K562 (cell line): ENCODE measurements at regions not wholly inside any gene's neighbourhood (a gene's known extent, or its start where the extent isn't known, plus 50 kb on each side); places are given as distances from the start of the nearest gene placed in this dataset.

Source experiments
- CBX2 ChIP-seq: fragments of 200-600 bp; sonication (generic); IDR thresholded peaks from one replicate; pipeline ENCODE4 v1.6.1; 2012; ENCODE audit warnings: mild to moderate bottlenecking, low read length, inconsistent platforms; ENCODE audit not compliant: insufficient read depth, poor library complexity, severe bottlenecking
- EHMT2 ChIP-seq: fragments of 450-650 bp; IDR thresholded peaks from 2 replicates; pipeline ENCODE4 v1.6.1; 2018; ENCODE audit warnings: antibody characterized with exemption
- HNRNPLL ChIP-seq: fragments of 200-400 bp; formaldehyde crosslinking; IDR thresholded peaks from 2 replicates; pipeline ENCODE4 v1.6.1; 2017; ENCODE audit warnings: low read length, low read depth, mild to moderate bottlenecking; ENCODE audit not compliant: poor library complexity, severe bottlenecking
- LCOR ChIP-seq: sonication (generic); formaldehyde crosslinking; IDR thresholded peaks from 2 replicates; pipeline ENCODE4 v1.8.0; 2022; ENCODE audit warnings: mild to moderate bottlenecking, missing genetic modification reagents
- MAFF ChIP-seq: IDR thresholded peaks from 2 replicates; pipeline ENCODE4 v1.6.1; 2012; ENCODE audit warnings: low read length, improper control_type of control experiment
- NBN ChIP-seq: fragments of 450-650 bp; IDR thresholded peaks from 2 replicates; pipeline ENCODE4 v1.6.1; 2016; ENCODE audit warnings: low read depth, mild to moderate bottlenecking
- RAD21 ChIP-seq, 2 experiments: fragments of 250-450 bp in 1 of 2; fragments of 450-650 bp in 1 of 2; sonication (Bioruptor Pico) in 1 of 2; formaldehyde crosslinking in 1 of 2; IDR thresholded peaks in 1 of 2; conservative IDR thresholded peaks in 1 of 2; 2 replicates each; pipeline versions ENCODE4 v1.4.0 to v1.8.0; 2020 to 2022; ENCODE audit warnings: mild to moderate bottlenecking in 2 of 2, moderate library complexity in 1 of 2
- SMC3 ChIP-seq: conservative IDR thresholded peaks from 2 replicates; pipeline ENCODE4 v1.6.1; 2011; ENCODE audit warnings: low read depth, low read length, improper control_type of control experiment; ENCODE audit not compliant: insufficient read depth
- STAT5B ChIP-seq: fragments of 250-450 bp; sonication (Bioruptor Pico); IDR thresholded peaks from 2 replicates; pipeline ENCODE4 v1.8.0; 2021; ENCODE audit warnings: mild to moderate bottlenecking, inconsistent platforms
- TAF9B ChIP-seq: fragments of 450-650 bp; IDR thresholded peaks from 2 replicates; pipeline ENCODE4 v1.6.1; 2018; ENCODE audit warnings: mild to moderate bottlenecking; ENCODE audit not compliant: partially characterized antibody
- ZNF583 ChIP-seq: fragments of 250-450 bp; sonication (Bioruptor Pico); IDR thresholded peaks from 2 replicates; pipeline ENCODE4 v1.4.0; 2020
- TF ChIP-seq, protein P1 (sequence below), 3 experiments: IDR thresholded peaks in 2 of 3; conservative IDR thresholded peaks in 1 of 3; 2 replicates each; pipeline ENCODE4 v1.5.1; 2011 to 2012; ENCODE audit warnings: low read length in 3 of 3, mild to moderate bottlenecking in 3 of 3, control low read depth in 2 of 3, improper control_type of control experiment in 1 of 3, inconsistent platforms in 1 of 3, low read depth in 1 of 3, mixed read lengths in 1 of 3, moderate library complexity in 1 of 3; ENCODE audit not compliant: insufficient read depth in 2 of 3
- TF ChIP-seq, protein P2 (sequence below): fragments of 250-450 bp; sonication (Bioruptor Pico); IDR thresholded peaks from 2 replicates; pipeline ENCODE4 v1.5.0; 2021; ENCODE audit warnings: mild to moderate bottlenecking, borderline replicate concordance

DNA sequence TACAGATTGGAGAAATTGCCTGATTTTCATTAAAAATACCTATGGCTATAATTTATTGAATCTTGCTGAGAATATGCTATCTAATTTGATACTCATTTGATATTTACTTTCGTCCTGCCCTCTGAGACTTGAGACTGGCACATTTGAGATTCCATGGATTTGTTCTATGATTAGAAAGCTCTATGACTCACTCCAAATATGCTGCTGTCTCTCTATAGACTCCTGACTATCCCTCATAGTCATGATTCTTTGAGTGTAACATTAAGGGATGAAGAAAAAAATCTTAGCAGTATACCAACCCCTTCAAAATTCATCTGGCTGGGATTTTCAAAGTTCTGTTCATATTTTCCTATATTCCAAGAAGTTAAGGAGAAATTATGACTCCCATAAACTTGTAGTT lies 191.9 kb downstream of the LRIG3 start (continued):
- TF ChIP-seq LCOR (CRISPR knock-in tag) (no peak), HNRNPLL (no peak), MAFF (no peak), CBX2 (no peak), SMC3 (no peak), EHMT2 (no peak), TAF9B (no peak), RAD21 (CRISPR knock-in tag; conservative IDR thresholded peaks at IDR 0.05 in 1 of 2, IDR thresholded peaks at IDR 0.05 in 1 of 2) (no peak), STAT5B (CRISPR knock-in tag) (no peak), ZNF583 (CRISPR knock-in tag) (no peak), NBN (no peak)
- TF ChIP-seq, protein P1, sequence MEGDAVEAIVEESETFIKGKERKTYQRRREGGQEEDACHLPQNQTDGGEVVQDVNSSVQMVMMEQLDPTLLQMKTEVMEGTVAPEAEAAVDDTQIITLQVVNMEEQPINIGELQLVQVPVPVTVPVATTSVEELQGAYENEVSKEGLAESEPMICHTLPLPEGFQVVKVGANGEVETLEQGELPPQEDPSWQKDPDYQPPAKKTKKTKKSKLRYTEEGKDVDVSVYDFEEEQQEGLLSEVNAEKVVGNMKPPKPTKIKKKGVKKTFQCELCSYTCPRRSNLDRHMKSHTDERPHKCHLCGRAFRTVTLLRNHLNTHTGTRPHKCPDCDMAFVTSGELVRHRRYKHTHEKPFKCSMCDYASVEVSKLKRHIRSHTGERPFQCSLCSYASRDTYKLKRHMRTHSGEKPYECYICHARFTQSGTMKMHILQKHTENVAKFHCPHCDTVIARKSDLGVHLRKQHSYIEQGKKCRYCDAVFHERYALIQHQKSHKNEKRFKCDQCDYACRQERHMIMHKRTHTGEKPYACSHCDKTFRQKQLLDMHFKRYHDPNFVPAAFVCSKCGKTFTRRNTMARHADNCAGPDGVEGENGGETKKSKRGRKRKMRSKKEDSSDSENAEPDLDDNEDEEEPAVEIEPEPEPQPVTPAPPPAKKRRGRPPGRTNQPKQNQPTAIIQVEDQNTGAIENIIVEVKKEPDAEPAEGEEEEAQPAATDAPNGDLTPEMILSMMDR (IDR thresholded peaks at IDR 0.05 in 2 of 3, conservative IDR thresholded peaks at IDR 0.05 in 1 of 3; ENCODE audit: insufficient read depth in 2 of 3, low read depth in 1 of 3, low read length in 3 of 3), result no peak
- TF ChIP-seq, protein P2, sequence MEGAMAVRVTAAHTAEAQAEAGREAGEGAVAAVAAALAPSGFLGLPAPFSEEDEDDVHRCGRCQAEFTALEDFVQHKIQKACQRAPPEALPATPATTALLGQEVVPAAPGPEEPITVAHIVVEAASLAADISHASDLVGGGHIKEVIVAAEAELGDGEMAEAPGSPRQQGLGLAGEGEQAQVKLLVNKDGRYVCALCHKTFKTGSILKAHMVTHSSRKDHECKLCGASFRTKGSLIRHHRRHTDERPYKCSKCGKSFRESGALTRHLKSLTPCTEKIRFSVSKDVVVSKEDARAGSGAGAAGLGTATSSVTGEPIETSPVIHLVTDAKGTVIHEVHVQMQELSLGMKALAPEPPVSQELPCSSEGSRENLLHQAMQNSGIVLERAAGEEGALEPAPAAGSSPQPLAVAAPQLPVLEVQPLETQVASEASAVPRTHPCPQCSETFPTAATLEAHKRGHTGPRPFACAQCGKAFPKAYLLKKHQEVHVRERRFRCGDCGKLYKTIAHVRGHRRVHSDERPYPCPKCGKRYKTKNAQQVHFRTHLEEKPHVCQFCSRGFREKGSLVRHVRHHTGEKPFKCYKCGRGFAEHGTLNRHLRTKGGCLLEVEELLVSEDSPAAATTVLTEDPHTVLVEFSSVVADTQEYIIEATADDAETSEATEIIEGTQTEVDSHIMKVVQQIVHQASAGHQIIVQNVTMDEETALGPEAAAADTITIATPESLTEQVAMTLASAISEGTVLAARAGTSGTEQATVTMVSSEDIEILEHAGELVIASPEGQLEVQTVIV (CRISPR knock-in tag), result no peak
